Fibroblast of skin of left quadriceps (primary cell): ENCODE measurements at regions not wholly inside any gene's neighbourhood (a gene's known extent, or its start where the extent isn't known, plus 50 kb on each side); places are given as distances from the start of the nearest gene placed in this dataset.
A peak's percentile ranks its signal among the peaks of the same experiment; 100 is the strongest.

Experiments
- DNase-seq, 2 experiments: peaks; one replicate each; pipeline ENCODE4 v3.0.0-alpha.2; 2013; ENCODE audit warnings: low read depth in 2 of 2

DNA sequence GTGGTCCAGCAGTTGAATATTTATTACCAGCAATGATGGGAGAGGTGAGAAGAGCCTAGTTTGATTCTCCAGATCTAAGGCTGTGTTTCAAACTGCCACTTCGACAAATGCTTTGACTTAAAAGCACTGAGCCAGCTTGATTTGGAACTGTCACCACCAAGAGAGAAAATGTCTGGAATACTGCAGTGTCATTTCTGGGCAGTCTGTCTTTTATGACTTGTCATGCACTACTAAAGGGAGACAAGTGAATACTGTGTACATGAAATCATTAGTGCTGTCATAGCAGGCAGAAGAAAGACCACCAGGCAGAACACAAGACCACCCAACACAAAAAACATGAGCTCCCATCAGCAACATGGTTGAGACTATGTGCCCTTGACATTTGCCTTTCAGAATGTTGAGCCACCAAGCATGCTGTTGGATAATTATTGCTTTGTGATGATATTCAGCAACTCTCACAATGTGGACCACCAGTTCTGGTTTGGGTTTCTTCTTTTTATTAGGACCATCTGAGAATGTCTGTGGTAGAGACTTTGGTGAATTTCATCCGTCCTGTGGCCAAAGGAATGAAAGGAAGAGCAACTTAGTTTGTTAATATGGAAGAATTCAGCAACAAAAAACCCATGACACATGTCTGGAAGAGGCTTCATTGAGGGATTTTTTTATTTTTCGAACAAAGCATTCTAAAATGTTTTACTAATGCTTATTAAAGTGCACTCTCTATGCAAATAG, 125.8 kb downstream of the NTMT2 start:
- no peak for DNase-seq

- DNase-seq: peak; percentile 27 to 44
These were observed 127.8 kb downstream of the NTMT2 start for GRCh38 chr1:170273291-170274130.

GRCh38 chr1:170274131-170274501, 128.4 kb downstream of the NTMT2 start:
- DNase-seq: peak; percentile 74 to 81

DNA sequence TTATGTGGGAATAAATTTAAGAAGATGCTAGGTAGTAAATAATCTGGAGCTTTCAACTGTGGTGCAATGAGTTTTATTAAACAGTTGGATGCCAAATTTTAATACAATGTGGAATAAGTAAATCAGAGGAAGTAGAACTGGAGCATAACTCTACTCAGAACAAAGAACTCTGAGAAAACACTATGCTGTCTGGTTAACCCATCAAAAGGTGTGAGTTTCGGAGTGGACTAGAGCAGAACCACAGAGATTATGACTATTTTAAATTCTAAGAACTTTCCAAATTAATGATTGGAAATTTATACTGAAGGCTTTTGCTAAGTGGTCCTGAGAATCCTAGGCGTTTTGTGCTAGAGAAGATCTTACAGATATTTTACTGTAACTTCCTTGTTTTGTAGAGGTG, 132.2 kb downstream of the NTMT2 start:
- DNase-seq: no peak

- no peak for DNase-seq
These were observed 138.3 kb downstream of the NTMT2 start for GRCh38 chr1:170284016-170284415.

GRCh38 chr1:170284512-170284911, 138.8 kb downstream of the NTMT2 start:
- DNase-seq: no peak

- DNase-seq: no peak
These were observed 139.2 kb downstream of the NTMT2 start for GRCh38 chr1:170284951-170285350.

DNA sequence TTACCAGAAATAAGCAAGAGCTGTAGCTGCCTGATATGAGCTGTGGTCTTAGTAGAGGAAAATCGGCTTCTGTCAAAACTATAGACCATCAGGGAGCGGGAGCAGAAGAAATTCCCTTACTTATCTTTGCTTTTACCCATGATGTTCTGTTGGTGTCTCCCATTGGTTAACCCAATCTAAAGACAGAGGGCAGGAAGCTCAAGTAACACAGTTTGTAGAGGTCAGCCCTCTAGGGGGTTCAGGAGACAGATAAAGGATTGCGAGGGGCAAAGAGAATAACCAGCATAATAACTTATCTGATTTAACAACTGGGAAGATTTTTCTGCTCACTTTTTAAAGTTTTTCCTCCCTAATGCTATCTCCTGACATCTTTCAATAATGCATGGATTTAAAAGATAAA, 142.4 kb downstream of the NTMT2 start:
- DNase-seq: no peak

GRCh38 chr1:170290276-170290675, 144.5 kb downstream of the NTMT2 start:
- DNase-seq: peak; percentile 44 to 49

- DNase-seq: peak; percentile 91 to 92
These were observed 145.2 kb downstream of the NTMT2 start for GRCh38 chr1:170290991-170291390.

DNA sequence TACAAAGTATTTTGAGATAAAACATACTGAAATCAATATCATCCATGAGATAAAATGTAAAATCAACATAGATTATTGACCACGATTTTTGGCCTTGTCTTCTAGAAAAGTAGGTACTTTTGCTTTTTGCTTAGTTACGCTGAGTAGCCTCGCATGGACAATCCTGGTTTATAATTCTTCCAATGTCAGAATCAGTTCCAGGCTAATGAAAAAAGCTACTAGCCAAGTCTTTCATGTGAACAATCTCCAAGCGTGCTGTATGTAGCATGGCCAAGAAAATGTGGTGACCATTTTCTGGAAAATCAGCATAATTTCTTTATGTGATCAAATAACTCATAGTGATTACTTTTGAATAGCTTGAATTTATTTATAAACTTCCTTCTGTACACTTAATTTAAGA, 145.8 kb downstream of the NTMT2 start:
- no peak for DNase-seq

DNA sequence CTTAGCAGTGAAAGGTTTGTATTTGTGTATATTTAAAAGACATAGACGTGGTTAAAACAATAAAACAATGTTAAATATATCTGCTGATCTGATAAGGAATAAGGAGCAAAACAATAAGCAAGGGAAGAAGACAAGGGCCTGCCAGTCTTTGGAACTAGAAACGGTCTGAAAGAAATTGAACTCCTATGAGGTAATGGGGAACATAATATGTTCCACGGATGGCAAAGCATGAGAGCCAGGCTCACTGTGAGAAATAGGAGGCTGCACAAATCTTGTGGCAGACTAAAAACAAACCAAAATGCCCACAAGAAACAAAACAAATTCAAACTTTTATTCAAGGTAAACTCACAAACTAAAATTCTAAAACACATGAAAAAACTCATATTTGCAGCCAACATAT, 150.5 kb downstream of the NTMT2 start:
- no peak for DNase-seq

GRCh38 chr1:170296642-170297041, 150.9 kb downstream of the NTMT2 start:
- no peak for DNase-seq

- DNase-seq: no peak
These were observed 155.8 kb downstream of the NTMT2 start for GRCh38 chr1:170301596-170301995.

DNA sequence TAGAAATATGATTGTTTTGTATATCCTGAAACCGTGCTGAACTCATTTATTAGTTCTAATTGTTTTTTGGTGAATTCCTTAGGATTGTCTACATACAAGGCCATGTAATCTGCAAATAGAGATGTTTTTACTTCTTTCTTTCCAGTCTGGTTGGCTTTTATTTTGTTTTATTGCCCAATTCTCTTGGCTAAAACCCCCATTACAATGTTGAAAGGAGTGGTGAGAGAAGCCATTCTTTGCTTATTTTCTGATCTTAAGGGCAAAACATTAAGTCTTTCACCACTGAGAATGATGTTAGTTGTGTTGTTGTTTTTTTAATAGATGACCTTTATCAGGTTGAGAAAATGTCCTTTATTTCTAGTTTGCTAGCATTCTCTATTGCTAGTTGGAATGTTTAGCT, 157.3 kb downstream of the NTMT2 start:
- no peak for DNase-seq

- DNase-seq: no peak
These were observed 160.2 kb downstream of the NTMT2 start for GRCh38 chr1:170305777-170306512.

- DNase-seq: no peak
These were observed 160.8 kb downstream of the NTMT2 start for GRCh38 chr1:170306513-170306910.

DNA sequence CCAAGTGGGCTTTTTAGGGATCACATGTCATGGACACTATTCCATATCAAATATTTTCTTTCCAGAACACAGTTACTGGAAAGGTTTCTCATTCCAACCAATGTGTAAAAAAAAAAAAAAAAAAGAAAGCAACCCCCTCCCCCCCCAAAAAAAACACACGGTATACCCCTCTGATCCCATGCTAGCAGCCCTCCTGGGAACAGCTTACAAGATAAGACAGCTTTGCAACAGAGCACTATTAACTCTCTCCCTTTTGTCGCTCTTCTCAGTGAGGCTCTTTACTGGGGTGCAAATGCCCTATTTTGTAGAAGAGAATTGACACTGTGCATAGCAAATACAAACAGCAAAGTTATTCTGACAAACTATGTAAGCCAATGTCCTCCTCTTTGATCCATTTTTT, 161.2 kb downstream of the NTMT2 start:
- DNase-seq: no peak

DNA sequence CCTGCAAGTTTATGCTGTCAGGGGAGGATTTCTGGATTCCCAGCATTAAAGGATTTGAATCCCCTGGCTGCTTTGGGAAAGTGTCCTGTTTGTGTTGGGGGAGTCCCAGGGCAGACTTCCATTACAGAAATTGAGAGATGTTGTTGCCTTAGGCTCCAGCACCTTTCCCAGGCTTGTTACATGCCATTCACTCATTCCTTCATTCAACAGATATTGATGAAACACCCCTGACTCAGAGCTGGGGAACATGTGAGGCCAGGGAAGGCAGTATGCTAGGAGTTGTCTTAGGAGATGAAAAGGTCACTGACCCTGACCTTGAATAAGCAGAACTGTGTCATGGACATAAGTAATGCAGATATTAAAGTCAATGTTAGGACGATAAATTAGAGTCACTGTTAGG, 161.7 kb downstream of the NTMT2 start:
- no peak for DNase-seq

- DNase-seq: peak; percentile 100
These were observed 163.7 kb downstream of the NTMT2 start for GRCh38 chr1:170309389-170310013.

GRCh38 chr1:170310014-170310405, 164.3 kb downstream of the NTMT2 start:
- DNase-seq: no peak

- no peak for DNase-seq
These were observed 165.2 kb downstream of the NTMT2 start for GRCh38 chr1:170310951-170311350.
